Ascending aorta (tissue), 2 donors: ENCODE measurements at regions not wholly inside any gene's neighbourhood (a gene's known extent, or its start where the extent isn't known, plus 50 kb on each side); places are given as distances from the start of the nearest gene placed in this dataset.

Experiments
- DNase-seq, 2 donors: peaks; one replicate each; pipeline ENCODE4 v3.0.0-alpha.2; 2019; ENCODE audit warnings: low spot score in 2 of 2
- H3K27ac ChIP-seq, 2 donors: fragments of 200-600 bp; sonication (generic); one replicate each; pipeline ENCODE4 v1.5.1; 2016 to 2017; ENCODE audit warnings: mild to moderate bottlenecking in 1 of 2
- H3K27me3 ChIP-seq: fragments of 200-600 bp; sonication (generic); one replicate; pipeline ENCODE4 v1.5.1; 2017
- H3K36me3 ChIP-seq, 2 donors: fragments of 200-600 bp; sonication (generic); one replicate each; pipeline ENCODE4 v1.5.1; 2016
- H3K4me1 ChIP-seq, 2 donors: fragments of 200-600 bp; sonication (generic); one replicate each; pipeline ENCODE4 v1.5.1; 2016 to 2017; ENCODE audit warnings: mild to moderate bottlenecking in 1 of 2
- H3K4me3 ChIP-seq, 2 donors: fragments of 200-600 bp; sonication (generic); one replicate each; pipeline ENCODE4 v1.5.1; 2016 to 2017; ENCODE audit warnings: mild to moderate bottlenecking in 1 of 2
- H3K9me3 ChIP-seq, 2 donors: fragments of 200-600 bp; sonication (generic); one replicate each; pipeline ENCODE4 v1.5.1; 2016
- CTCF ChIP-seq, 3 experiments: fragments of 200-600 bp in 2 of 3; fragments of 450-650 bp in 1 of 3; sonication (generic) in 2 of 3; IDR thresholded peaks; one replicate each; pipeline ENCODE4 v1.5.1; 2016 to 2019; ENCODE audit warnings: antibody characterized with exemption in 3 of 3, mild to moderate bottlenecking in 1 of 3, moderate library complexity in 1 of 3
- intact Hi-C: fragments of 100-400 bp; cut with DNase I; formaldehyde crosslinking; loops from one replicate; pipeline ENCODE4 v1.15.1; 2023

- TF ChIP-seq CTCF (IDR thresholded peaks at IDR 0.05) = no peak
- no peak overlapping the region for H3K4me3 ChIP-seq
- no peaks in the 10 kb centered on the region for H3K27me3 ChIP-seq
- no peaks in the 10 kb centered on the region for H3K9me3 ChIP-seq
- H3K27ac ChIP-seq = no peak overlapping the region
- H3K4me1 ChIP-seq = no peaks in the 10 kb centered on the region
- DNase-seq = no peak
- intact Hi-C loops = no loop called here
- H3K36me3 ChIP-seq = no peaks in the 10 kb centered on the region
Observed at GRCh38 chr18:30650499-30650898, 392.0 kb downstream of the DSC3 start.

- DNase-seq = no peak
- Histone ChIP-seq H3K4me1 (no peaks in the 10 kb centered on the region), H3K27me3 (no peaks in the 10 kb centered on the region), H3K4me3 (no peak overlapping the region), H3K9me3 (no peaks in the 10 kb centered on the region), H3K27ac (no peak overlapping the region), H3K36me3 (no peaks in the 10 kb centered on the region)
- intact Hi-C loops = no loop called here
- TF ChIP-seq CTCF (IDR thresholded peaks at IDR 0.05) = no peak
Observed at GRCh38 chr18:30644158-30644557, 398.4 kb downstream of the DSC3 start.

- Histone ChIP-seq H3K4me3 (no peak overlapping the region), H3K36me3 (no peaks in the 10 kb centered on the region), H3K27ac (no peak overlapping the region), H3K27me3 (no peaks in the 10 kb centered on the region), H3K4me1 (no peaks in the 10 kb centered on the region), H3K9me3 (no peaks in the 10 kb centered on the region)
- intact Hi-C loops = no loop called here
- TF ChIP-seq CTCF (IDR thresholded peaks at IDR 0.05) = no peak
- DNase-seq = no peak
Observed at GRCh38 chr18:30639361-30639760, 403.2 kb downstream of the DSC3 start.

- no peaks in the 10 kb centered on the region for H3K27me3 ChIP-seq
- no peak overlapping the region for H3K4me3 ChIP-seq
- intact Hi-C loops = no loop called here
- no peak for TF ChIP-seq CTCF (IDR thresholded peaks at IDR 0.05)
- no peaks in the 10 kb centered on the region for H3K4me1 ChIP-seq
- H3K36me3 ChIP-seq = no peaks in the 10 kb centered on the region
- H3K27ac ChIP-seq = no peak overlapping the region
- no peaks in the 10 kb centered on the region for H3K9me3 ChIP-seq
- no peak for DNase-seq
Observed at GRCh38 chr18:30634249-30634648, 408.3 kb downstream of the DSC3 start.

GRCh38 chr18:30632071-30632698, 410.4 kb downstream of the DSC3 start:
- TF ChIP-seq CTCF (IDR thresholded peaks at IDR 0.05) = no peak

GRCh38 chr18:30625961-30626360, 416.6 kb downstream of the DSC3 start:
- no peaks in the 10 kb centered on the region for H3K4me1 ChIP-seq
- no peak for TF ChIP-seq CTCF (IDR thresholded peaks at IDR 0.05)
- H3K4me3 ChIP-seq = no peak overlapping the region
- no peak for DNase-seq
- H3K36me3 ChIP-seq = no peaks in the 10 kb centered on the region
- intact Hi-C loops = no loop called here
- H3K27me3 ChIP-seq = no peaks in the 10 kb centered on the region
- H3K9me3 ChIP-seq = no peaks in the 10 kb centered on the region
- no peak overlapping the region for H3K27ac ChIP-seq

More at GRCh38 chr18:30632071-30632698, 410.4 kb downstream of the DSC3 start:
- Histone ChIP-seq H3K36me3 (no peaks in the 10 kb centered on the region), H3K4me1 (no peaks in the 10 kb centered on the region), H3K9me3 (no peaks in the 10 kb centered on the region), H3K27me3 (no peaks in the 10 kb centered on the region), H3K27ac (no peak overlapping the region), H3K4me3 (no peak overlapping the region)
- intact Hi-C loops = no loop called here
- no peak for DNase-seq
